HG02642 (cell line): ENCODE measurements at regions not wholly inside any gene's neighbourhood (a gene's known extent, or its start where the extent isn't known, plus 50 kb on each side); places are given as distances from the start of the nearest gene placed in this dataset.
"Not testable (repeated sequence)": the region's sequence is repeated elsewhere in the genome, so short reads cannot be mapped to it uniquely, and the experiment has no call there.

Source experiments
- ATAC-seq: cut with Tn5 transposase; IDR thresholded peaks from one replicate; pipeline ENCODE4 v1.9.1; 2021; ENCODE audit warnings: mild to moderate bottlenecking; ENCODE audit not compliant: unreplicated experiment, poor library complexity

DNA sequence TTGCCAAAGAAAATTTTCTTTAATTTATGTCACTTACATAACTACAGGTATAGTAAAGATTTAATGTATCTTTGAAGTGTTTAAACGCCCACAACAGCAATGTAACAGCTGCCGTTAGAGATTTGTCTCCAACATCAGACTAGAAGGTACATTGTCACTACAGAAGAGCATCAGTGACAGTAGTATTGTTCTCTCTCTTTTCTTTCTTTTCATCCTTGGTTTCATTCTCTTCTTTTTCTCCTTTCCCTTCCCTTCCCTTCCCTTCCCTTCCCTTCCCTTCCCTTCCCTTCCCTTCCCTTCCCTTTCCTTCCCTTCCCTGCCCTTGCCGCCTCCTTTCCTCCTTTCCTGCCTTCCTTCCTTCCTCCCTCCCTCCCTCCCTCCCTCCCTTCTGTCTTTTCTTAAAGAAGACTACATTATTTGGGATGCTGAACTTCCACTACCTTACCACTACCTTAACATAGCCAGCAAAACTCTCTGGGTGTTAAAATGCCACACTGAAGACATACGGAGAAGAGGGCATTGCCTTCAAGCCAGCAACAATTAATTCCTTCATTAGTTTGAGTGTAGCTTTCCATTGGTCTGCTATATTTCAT lies 663.9 kb downstream of the DOK5 start:
- ATAC-seq = no peak

DNA sequence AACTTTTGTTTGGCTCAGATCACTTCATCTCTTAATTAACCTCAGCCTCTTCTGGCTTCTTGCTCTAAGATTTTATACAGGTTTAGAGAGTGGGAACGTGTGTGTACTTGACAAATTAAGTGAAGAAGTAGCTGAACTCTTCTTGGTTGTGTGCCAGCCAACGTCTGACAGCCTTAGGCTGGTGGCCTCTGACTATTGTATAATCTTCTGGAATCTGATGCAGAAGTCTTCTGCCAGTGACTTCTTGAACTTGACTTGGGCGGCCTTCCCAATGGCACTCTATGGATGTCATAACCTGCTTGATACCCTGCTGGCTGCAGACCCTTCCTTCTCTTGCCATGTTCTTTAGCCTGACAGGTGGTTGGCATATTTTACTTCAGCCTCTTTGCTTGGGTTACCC lies 660.5 kb downstream of the DOK5 start:
- no peak for ATAC-seq

DNA sequence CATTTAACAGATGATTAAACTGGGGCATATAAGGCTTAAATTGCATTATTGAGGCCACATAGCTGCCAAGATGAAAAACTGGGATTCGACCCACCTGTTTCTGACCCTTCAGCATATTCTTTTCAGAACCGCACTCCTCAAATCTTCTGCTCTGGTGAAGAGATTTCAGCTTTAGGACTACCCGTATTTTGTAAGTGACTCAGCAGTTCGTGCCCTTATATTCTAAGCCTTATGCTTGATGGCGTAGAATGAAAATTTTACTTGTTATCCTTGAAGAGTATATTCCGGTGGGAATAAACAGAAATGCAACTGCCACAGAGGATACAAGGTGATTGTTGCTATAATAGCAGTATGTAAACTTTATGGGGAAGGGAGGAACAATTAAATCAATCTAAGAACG lies 657.1 kb downstream of the DOK5 start:
- ATAC-seq = no peak

DNA sequence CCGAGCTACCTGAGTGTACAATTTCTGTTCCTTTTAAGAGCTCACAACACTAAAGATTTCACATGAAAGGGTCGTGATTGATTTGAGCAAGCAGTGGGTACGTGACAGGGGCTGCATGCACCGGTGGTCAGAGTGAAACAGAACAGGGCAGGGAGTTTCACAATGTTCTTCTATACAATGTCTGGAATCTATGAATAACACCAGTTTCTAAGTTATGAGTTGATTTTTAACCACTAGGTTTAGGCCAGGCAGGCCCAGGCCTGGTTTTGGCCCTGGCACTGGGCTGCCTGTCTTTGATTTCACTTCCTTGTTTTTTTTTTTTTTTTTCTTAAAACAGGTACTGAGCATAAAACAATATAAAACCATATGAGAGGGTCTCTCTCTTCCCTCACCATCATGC lies 642.2 kb downstream of the DOK5 start:
- ATAC-seq = not testable (repeated sequence)

DNA sequence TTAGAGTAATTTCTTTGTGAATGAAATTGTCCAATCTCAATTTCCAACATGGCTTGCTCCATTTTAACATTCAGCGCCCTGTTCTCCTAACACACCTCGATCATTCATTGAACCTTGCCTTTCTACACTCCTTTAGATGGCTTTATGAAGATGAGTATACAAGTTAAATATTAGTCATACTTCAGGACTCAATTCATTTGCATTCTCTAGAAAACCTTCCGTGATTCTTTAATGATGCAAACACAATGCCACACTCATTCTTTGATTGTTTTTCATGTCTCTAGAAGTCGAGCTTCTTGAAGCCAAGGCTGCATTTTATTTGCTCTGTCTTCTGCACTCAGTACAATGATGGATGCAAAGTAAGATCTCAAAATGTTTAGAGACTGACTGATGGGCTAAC lies 641.2 kb downstream of the DOK5 start:
- ATAC-seq = no peak

DNA sequence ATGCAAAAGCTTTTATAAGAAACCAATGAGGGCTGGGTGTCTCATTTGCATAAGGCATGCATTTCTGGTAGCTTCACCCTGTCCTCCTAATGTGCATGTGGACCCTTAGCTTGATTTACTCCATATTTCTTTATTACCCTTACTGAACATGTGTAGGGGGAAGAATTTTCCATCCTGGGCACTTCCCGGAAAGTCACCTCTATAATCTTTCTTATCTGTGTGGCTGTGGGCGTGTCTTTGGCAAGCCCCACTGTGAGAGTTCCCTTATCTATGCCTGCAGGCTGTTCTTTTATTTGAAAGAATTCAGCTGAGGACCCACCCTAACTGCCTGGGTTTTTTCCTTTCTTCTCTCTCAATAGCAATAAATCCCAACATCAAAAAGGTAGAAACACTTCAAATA lies 627.8 kb downstream of the DOK5 start:
- no peak for ATAC-seq

DNA sequence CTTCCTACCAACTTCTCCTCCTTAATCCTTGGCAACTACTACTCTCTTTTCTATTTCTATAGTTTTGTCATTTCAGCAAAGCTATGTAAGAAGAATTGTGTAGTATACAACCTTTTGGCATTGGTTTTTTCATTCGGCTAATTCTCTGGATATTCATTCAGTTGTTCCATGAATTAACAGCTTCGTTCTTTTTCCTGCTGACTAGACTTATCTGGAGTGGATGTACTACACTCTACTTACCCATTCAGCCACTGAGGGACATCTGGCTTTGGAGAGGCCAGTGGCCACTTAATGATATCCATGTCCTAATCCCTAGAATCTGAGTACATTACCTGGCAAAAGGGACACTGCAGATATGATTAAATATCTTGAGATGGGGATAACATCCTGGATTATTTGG lies 623.9 kb downstream of the DOK5 start:
- no peak for ATAC-seq

DNA sequence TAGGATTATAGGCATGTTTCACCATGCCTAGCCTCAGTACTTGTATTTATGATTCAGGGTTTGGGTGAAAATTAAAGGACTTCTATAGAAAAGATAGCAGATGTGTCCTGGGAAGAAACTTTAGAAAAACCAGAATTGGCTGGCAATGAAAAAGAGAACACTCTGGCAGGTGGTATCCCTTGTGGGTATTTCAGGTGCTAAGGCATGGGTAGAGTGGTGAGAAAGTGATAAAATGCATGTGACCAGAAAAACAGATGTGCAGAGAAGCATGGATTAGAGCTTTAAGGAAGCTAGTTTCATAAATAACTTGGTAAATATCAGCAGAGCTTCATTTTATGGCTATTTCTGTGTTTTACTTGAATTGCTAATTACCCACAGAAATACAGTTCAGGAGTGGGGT lies 622.2 kb downstream of the DOK5 start:
- no peak for ATAC-seq

DNA sequence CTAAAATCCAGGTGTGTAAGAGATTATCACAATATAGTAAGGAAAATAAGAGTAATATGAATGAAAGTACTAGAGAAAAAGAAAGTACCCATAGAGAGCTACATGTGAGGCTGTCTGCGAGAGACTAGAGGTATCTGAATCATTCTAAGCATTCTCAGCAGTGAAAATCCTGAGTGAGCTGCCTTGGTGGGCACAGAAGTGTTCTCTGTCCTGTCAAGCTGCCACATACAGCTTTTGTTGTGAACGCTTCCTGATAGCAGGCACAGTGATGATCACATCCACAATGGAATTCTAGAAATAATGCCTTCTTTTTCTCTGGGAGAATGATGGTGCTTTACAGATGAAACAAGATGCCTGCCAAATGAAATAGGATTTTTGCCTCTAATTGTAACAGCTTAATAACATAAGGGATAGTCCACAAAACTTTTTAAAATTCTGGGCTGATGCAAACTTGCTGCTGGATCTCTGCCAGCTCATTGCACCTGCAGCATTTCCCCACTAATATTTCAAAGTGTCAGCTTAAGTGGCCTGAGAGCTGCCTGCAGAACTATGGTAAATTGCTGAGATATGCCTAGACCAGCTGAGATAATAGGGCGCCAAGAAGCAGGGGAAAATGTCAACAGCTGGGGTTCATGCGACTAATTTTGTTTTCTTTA lies 620.5 kb downstream of the DOK5 start:
- no peak for ATAC-seq

DNA sequence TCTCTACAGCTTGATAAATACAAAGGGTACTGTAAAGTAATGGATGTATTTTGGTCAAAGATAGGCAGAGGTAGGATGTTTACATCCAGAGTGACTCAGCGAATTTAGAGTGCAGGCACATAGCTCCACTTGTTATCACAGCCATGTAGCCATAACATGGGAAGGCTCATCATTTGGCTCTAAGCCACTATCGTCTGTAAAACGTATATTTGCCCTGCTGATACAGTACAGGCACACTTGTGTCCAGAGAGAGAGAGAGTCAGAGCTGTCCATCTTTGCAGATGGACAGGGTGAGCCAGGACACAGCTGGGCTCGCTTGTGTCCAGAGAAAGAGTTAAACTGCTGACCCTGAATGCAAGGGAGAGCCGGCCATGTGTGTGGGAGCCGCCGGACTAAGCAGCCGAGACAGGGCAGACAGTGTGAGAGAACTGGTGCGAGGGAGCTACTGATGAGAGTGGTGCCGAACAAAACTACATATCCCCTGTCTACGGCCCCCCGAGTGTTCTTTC lies 619.0 kb downstream of the DOK5 start:
- ATAC-seq = no peak

DNA sequence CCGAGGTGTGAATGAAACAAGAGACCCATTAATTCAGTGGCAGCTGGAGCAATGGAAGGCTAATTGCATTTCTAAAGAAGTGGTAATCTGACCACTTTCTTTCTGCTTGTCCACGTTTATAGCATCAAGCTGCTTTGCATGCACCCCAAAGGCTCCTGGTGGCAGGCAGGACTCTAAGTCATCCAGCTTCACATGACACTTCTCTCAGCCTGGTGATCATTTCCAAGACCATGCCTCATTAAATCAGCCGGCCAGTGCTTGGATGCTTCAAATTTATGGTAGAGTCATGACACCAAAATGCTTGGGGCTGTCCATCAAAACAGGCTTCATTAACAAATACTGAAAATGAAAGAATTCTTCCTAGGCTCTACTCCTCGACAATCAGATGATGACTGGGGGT lies 614.9 kb downstream of the DOK5 start:
- no peak for ATAC-seq

DNA sequence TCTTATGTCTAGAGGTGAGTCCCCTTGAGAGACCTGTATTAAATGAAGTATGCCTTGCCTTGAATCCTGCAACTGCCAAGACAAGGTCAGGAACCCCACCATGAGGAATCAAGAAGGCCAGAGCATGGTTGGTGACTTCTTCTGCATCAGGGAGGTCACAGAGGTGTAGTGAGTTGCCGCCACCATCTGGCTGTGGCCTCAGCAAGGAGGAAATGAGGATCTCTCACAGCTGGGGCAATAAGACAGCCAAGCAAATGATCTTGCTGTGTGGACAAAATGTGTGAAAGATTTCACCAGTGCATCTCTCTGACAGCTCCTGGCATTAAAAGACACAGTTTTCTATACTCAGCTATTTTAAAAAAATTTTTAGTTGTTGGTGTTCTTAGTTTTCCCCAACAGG lies 611.0 kb downstream of the DOK5 start:
- ATAC-seq = no peak

DNA sequence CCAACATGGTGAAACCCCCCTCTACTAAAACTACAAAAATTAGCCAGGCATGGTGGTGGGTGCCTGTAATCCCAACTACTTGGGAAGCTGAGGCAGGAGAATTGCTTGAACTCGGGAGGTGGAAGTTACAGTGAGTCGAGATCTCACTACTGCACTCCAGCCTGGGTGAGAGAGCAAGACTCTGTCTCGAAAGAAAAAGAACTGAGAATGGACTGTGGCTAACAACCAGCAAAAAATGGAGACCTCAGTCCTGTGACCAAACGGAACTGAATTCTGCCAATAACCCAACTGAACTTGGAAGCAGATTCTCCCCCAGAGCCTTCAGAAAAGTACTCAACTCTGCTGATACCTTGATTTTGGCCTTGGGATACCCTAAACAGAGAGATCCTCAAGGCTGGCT lies 604.5 kb downstream of the DOK5 start:
- no peak for ATAC-seq

DNA sequence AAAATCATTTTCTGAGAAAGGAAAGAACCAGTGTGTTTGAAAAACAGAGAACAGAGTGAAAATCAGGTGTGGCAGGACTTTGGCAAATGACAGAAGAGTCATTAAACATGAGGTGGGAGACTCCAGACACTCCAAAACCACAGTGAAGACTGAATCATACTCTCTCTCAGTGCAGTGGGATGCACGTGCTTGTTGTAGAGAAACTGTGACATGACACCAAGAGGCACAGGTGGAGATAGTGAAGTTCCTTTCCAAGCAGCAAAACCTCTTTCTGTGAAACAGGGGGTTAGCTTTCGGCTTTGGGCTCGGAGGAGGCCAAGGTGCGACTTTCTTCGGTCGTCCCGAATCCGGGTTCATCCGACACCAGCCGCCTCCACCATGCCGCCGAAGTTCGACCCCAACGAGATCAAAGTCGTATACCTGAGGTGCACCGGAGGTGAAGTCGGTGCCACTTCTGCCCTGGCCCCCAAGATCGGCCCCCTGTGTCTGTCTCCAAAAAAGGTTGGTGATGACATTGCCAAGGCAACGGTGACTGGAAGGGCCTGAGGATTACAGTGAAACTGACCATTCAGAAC lies 599.0 kb downstream of the DOK5 start:
- not testable (repeated sequence) for ATAC-seq

DNA sequence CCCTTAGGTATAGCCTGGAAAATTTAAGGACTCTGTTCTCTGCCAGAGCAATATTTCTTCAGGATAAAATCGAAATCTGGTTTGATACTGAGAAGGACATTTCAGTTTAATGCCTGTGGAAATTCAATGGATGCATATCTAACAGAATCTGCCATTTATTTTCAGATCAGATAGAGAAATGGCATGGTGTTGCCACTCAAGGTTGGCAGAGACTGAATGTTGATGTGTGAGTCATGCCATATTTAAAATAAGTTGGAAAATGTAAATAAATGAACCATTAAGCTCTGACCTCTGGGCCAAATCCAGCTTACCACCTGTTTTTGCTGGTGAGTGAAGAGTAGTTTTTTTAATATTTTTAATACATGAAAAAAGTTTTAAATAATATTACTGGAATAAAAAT lies 594.6 kb downstream of the DOK5 start:
- ATAC-seq = no peak

DNA sequence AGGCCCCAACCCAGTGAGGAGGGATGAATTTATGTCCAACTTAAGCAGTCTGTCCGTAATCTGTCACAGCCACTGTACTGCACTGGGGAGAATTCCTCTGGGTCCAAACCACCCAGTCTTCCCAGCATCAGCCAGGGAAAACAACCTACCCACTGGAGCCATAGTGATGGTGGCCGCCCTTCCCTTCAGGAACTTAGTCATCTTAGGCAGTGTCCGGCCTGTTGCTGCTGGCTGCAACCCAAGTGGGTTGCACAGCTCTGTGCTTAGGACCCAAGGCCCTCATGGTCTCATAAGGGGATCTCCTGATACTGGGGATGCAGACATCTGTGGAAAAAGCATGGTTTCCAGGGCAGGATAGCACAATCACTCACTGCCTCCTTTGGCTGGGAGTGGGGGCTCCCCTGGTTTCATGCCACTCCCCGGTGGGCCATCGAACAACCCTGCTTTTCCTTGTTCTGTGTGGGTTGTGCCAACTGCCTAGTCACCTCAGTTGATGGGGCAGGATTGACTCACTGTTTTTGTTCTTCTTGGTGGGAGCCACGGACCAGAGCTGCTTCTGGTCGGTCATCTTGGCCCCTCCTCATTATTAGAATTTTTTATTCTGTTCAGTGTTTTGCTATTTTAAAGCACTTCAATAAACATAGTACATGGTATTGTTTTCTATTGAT lies 591.9 kb downstream of the DOK5 start:
- no peak for ATAC-seq

DNA sequence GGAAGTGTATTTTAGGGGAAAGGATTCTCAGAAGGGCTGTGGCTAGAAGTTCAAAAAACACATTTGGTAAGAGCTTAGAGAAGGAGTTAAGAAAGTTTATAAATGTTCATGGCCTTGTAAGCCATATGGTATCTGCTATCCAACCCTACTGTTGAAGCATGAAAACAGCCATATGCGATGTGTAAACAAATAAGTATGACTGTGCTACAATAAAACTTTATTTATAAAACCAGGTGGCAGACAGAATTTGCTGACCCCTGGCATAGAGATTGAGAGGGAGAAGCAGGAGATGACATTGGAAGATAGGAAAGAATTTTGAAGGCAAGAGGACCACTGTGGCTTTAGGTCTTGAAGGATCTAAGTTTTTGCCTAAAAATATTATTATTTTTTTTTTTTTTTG lies 583.5 kb downstream of the DOK5 start:
- ATAC-seq = no peak

DNA sequence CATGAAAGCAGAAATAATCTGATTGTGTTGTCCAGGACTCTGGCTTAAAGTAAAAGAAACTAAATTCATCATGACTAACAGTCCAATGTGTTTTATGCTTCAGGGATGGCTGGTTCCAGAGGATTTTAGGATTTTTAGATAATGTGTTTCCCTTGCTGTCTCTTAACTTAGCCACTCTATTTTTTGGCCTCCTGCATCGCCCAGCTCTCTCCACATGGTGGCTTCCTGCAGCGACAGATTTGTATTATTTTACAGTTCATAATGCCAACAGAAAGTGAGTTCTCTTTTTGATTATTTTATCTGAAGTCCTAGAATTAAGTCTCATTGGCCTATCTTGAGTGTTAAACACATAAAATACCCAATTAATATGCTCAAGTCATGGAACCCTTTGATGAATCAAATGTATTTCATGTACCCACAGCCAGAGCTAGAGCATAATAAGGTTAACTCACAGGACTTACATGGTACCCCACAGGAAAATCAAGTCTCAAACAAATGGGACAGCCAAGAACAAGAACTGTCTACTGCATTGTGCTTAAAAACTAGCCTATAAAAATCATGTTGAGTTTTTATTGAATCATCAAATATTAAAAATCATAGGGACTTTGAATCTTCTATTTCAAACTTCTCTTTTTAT lies 582.5 kb downstream of the DOK5 start:
- ATAC-seq = no peak

DNA sequence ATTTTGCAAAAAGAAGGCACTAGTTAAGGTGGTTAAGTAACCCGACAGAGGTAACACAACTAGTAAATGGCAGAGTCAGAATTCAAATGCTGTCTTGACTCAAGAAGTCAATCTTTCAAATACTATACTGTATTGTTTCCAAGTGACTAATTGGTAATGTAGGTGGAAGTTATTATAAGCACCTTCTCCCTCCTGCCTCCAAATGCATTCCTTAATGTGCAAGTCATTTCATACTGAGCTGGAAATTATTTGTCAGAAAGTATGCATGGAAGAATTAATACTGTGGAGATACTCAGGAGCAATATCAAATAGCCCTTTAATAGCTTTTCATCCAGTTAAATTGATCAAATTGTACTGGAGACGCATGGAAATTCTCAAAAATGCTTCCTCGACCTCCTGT lies 579.1 kb downstream of the DOK5 start:
- no peak for ATAC-seq

DNA sequence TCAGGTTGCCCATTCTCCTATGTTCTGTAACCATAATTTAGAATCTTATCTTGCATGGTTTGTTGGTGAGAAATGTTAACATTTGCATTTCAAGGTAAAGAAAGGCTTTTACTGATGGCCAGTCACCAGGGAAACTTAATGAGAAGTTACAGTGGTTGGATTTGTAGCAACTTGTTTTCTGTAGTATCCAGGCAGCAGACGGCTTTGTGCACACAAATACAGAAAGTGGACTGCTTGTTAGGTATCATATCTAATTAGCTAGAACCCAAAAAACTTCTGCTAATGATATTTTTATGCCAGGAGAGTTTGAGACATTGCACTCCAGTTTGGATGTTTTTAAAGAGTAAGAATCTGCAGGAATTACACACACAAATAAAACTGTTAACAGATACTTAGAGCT lies 578.0 kb downstream of the DOK5 start:
- no peak for ATAC-seq

DNA sequence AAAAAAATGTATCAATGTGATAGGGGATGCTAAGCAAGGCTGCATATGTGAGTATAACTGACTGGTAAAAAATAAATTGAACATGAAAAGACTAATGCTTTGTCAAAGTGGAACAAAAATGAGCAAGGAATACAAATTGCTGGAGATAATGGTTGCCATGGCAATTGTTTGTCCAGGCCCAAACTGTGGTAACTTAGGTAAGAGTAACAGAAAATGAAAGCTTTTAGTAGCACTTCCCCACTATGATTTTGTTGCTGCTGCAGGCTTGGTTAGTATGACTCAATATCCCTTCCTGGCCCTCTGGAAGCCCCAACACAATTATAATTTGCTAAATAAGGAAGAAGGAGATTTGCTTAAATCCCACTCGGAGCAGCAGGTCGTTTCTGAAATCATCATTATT lies 577.1 kb downstream of the DOK5 start:
- no peak for ATAC-seq
